ENCODE measurements at regions not wholly inside any gene's neighbourhood (a gene's known extent, or its start where the extent isn't known, plus 50 kb on each side); places are given as distances from the start of the nearest gene placed in this dataset.

GRCh38 chr3:106759731-106760130 is 617.5 kb upstream of the CCDC54 start:
- H3K4me3 ChIP-seq = no peak overlapping the region
- H3K4me1 ChIP-seq = no peaks in the 10 kb centered on the region
- WGBS, 2 donors = 47 to 50% methylated on average over 1 of the region's 1 CpG
- H3K27me3 ChIP-seq = no peaks in the 10 kb centered on the region
- H3K36me3 ChIP-seq = no peaks in the 10 kb centered on the region
- H3K9me3 ChIP-seq = peaks cover 0 to 8% (median 5%) of the 10 kb centered on the region in 4 donors
- H3K27ac ChIP-seq = no peak overlapping the region
- ATAC-seq (ENCODE audit: low FRiP score in 2 of 2) (no peak), DNase-seq (no peak)
- TF ChIP-seq POLR2AphosphoS5 (IDR thresholded peaks at IDR 0.05) = no peak
- TF ChIP-seq EP300 (IDR thresholded peaks at IDR 0.05) = no peak
- no peak for TF ChIP-seq CTCF (IDR thresholded peaks at IDR 0.05)
- TF ChIP-seq POLR2A (IDR thresholded peaks at IDR 0.05) = no peak

- no peak overlapping the region for H3K4me3 ChIP-seq
- no peaks in the 10 kb centered on the region for H3K4me1 ChIP-seq
- 85 to 90% methylated on average over 7 of the region's 7 CpGs for WGBS, 2 donors
- ATAC-seq (ENCODE audit: low FRiP score in 2 of 2) (no peak), DNase-seq (no peak)
- H3K36me3 ChIP-seq = no peaks in the 10 kb centered on the region
- TF ChIP-seq CTCF (IDR thresholded peaks at IDR 0.05) (no peak), POLR2A (IDR thresholded peaks at IDR 0.05) (no peak), EP300 (IDR thresholded peaks at IDR 0.05) (no peak), POLR2AphosphoS5 (IDR thresholded peaks at IDR 0.05) (no peak)
- no peaks in the 10 kb centered on the region for H3K27me3 ChIP-seq
- H3K27ac ChIP-seq = no peak overlapping the region
- H3K9me3 ChIP-seq = no peaks in the 10 kb centered on the region
Observed at GRCh38 chr3:106765342-106765741, 611.9 kb upstream of the CCDC54 start.

- H3K27ac ChIP-seq = no peak overlapping the region
- no peaks in the 10 kb centered on the region for H3K36me3 ChIP-seq
- H3K27me3 ChIP-seq = no peaks in the 10 kb centered on the region
- TF ChIP-seq POLR2AphosphoS5 (IDR thresholded peaks at IDR 0.05) = no peak
- TF ChIP-seq EP300 (IDR thresholded peaks at IDR 0.05) = no peak
- no peak for TF ChIP-seq CTCF (IDR thresholded peaks at IDR 0.05)
- TF ChIP-seq POLR2A (IDR thresholded peaks at IDR 0.05) = no peak
- no peaks in the 10 kb centered on the region for H3K4me1 ChIP-seq
- H3K4me3 ChIP-seq = no peak overlapping the region
- DNase-seq = no peak
- H3K9me3 ChIP-seq = no peaks in the 10 kb centered on the region
- ATAC-seq (ENCODE audit: low FRiP score in 2 of 2) = no peak
Observed at GRCh38 chr3:106768941-106769480, 608.2 kb upstream of the CCDC54 start.

GRCh38 chr3:106773795-106774194 is 603.4 kb upstream of the CCDC54 start:
- Histone ChIP-seq H3K4me1 (no peaks in the 10 kb centered on the region), H3K9me3 (no peaks in the 10 kb centered on the region), H3K36me3 (no peaks in the 10 kb centered on the region), H3K27me3 (no peaks in the 10 kb centered on the region), H3K4me3 (no peak overlapping the region), H3K27ac (no peak overlapping the region)
- ATAC-seq (ENCODE audit: low FRiP score in 2 of 2) (no peak), DNase-seq (no peak)
- 43 to 91% methylated on average over 1 of the region's 1 CpG for WGBS, 2 donors
- TF ChIP-seq POLR2A (IDR thresholded peaks at IDR 0.05) (no peak), POLR2AphosphoS5 (IDR thresholded peaks at IDR 0.05) (no peak), EP300 (IDR thresholded peaks at IDR 0.05) (no peak), CTCF (IDR thresholded peaks at IDR 0.05) (no peak)

GRCh38 chr3:106783231-106783630 is 594.0 kb upstream of the CCDC54 start:
- TF ChIP-seq POLR2AphosphoS5 (IDR thresholded peaks at IDR 0.05) (no peak), EP300 (IDR thresholded peaks at IDR 0.05) (no peak), CTCF (IDR thresholded peaks at IDR 0.05) (no peak), POLR2A (IDR thresholded peaks at IDR 0.05) (no peak)
- DNase-seq (no peak), ATAC-seq (ENCODE audit: low FRiP score in 2 of 2) (no peak)
- Histone ChIP-seq H3K4me1 (no peaks in the 10 kb centered on the region), H3K27me3 (no peaks in the 10 kb centered on the region), H3K9me3 (no peaks in the 10 kb centered on the region), H3K27ac (no peak overlapping the region), H3K4me3 (no peak overlapping the region), H3K36me3 (no peaks in the 10 kb centered on the region)

Measured in upper lobe of left lung (tissue), 6 donors.